Hepatocyte (in vitro differentiated cells): ENCODE measurements at regions not wholly inside any gene's neighbourhood (a gene's known extent, or its start where the extent isn't known, plus 50 kb on each side); places are given as distances from the start of the nearest gene placed in this dataset.
"Not testable (repeated sequence)": the region's sequence is repeated elsewhere in the genome, so short reads cannot be mapped to it uniquely, and the experiment has no call there.

Source experiments
- DNase-seq: peaks from one replicate; pipeline ENCODE4 v3.0.0-alpha.2; 2016; ENCODE audit warnings: low spot score
- H2AFZ ChIP-seq: fragments of 200-600 bp; sonication (generic); 2 replicates; pipeline ENCODE4 v1.6.0; 2016; ENCODE audit warnings: antibody characterized with exemption, mild to moderate bottlenecking
- H3K27ac ChIP-seq: fragments of 200-600 bp; sonication (generic); 2 replicates; pipeline ENCODE4 v1.5.1; 2016; ENCODE audit warnings: mild to moderate bottlenecking
- H3K27me3 ChIP-seq: fragments of 200-600 bp; sonication (generic); 2 replicates; pipeline ENCODE4 v1.6.1; 2016
- H3K36me3 ChIP-seq: fragments of 200-600 bp; sonication (generic); replicated peaks from 2 replicates; pipeline ENCODE4 v1.5.1; 2016; ENCODE audit warnings: low read depth; ENCODE audit not compliant: insufficient read depth
- H3K4me1 ChIP-seq: fragments of 200-600 bp; sonication (generic); 2 replicates; pipeline ENCODE4 v1.5.1; 2016; ENCODE audit warnings: mild to moderate bottlenecking, moderate library complexity; ENCODE audit not compliant: insufficient read depth
- H3K4me2 ChIP-seq: fragments of 200-600 bp; sonication (generic); 2 replicates; pipeline ENCODE4 v1.6.0; 2016
- H3K4me3 ChIP-seq: fragments of 200-600 bp; sonication (generic); 2 replicates; pipeline ENCODE4 v1.5.1; 2016; ENCODE audit warnings: mild to moderate bottlenecking
- H3K79me2 ChIP-seq: fragments of 200-600 bp; sonication (generic); 2 replicates; pipeline ENCODE4 v1.6.0; 2017; ENCODE audit warnings: mild to moderate bottlenecking
- H3K9me2 ChIP-seq: fragments of 200-600 bp; sonication (generic); replicated peaks from 2 replicates; pipeline ENCODE4 v1.6.0; 2017; ENCODE audit warnings: mild to moderate bottlenecking; ENCODE audit not compliant: insufficient read depth
- H3K9me3 ChIP-seq: fragments of 200-600 bp; sonication (generic); 2 replicates; pipeline ENCODE4 v1.5.1; 2016; ENCODE audit warnings: low read depth, mild to moderate bottlenecking
- H4K20me1 ChIP-seq: fragments of 200-600 bp; sonication (generic); 2 replicates; pipeline ENCODE4 v1.6.0; 2016; ENCODE audit warnings: mild to moderate bottlenecking; ENCODE audit not compliant: insufficient read depth, poor library complexity, severe bottlenecking
- CTCF ChIP-seq: fragments of 200-600 bp; sonication (generic); IDR thresholded peaks from 2 replicates; pipeline ENCODE4 v1.5.1; 2016; ENCODE audit warnings: antibody characterized with exemption, mild to moderate bottlenecking; ENCODE audit not compliant: poor library complexity
- EZH2 ChIP-seq: fragments of 200-600 bp; sonication (generic); IDR thresholded peaks from 2 replicates; pipeline ENCODE4 v1.6.1; 2016; ENCODE audit warnings: antibody characterized with exemption, mild to moderate bottlenecking, borderline replicate concordance
- EZH2phosphoT487 ChIP-seq: fragments of 200-600 bp; sonication (generic); IDR thresholded peaks from one replicate; pipeline ENCODE4 v1.6.1; 2018; ENCODE audit warnings: antibody characterized with exemption, mild to moderate bottlenecking, low read depth, moderate library complexity; ENCODE audit not compliant: unreplicated experiment, severe bottlenecking
- WGBS: methylation state at CpG from one replicate; pipeline ENCODE4 v1.1.6; 2016; ENCODE audit warnings: low lambda C conversion rate; ENCODE audit errors: missing lambda C conversion rate; 5-methylcytosine and 5-hydroxymethylcytosine counted together

GRCh38 chr2:60212181-60212945 lies 341.1 kb downstream of the BCL11A start:
- no peak overlapping the region for H3K4me3 ChIP-seq
- no peak overlapping the region for H3K4me2 ChIP-seq
- no peaks in the 10 kb centered on the region for H3K79me2 ChIP-seq
- TF ChIP-seq EZH2 (no peak), EZH2phosphoT487 (no peak)
- H2AFZ ChIP-seq: no peak overlapping the region
- H3K36me3 ChIP-seq: no peaks in the 10 kb centered on the region
- WGBS: 46% methylated on average over 3 of the region's 3 CpGs
- H3K27me3 ChIP-seq: no peaks in the 10 kb centered on the region
- peaks cover 18% of the 10 kb centered on the region for H3K4me1 ChIP-seq
- H3K9me3 ChIP-seq: no peaks in the 10 kb centered on the region
- H3K27ac ChIP-seq: no peak overlapping the region
- DNase-seq: no peak
- H3K9me2 ChIP-seq: no peaks in the 10 kb centered on the region
- no peaks in the 10 kb centered on the region for H4K20me1 ChIP-seq

- not testable (repeated sequence) for H3K79me2 ChIP-seq, DNase-seq, H4K20me1 ChIP-seq, H3K4me1 ChIP-seq, H3K27me3 ChIP-seq, H3K9me2 ChIP-seq, H3K36me3 ChIP-seq, H3K4me3 ChIP-seq, H2AFZ ChIP-seq, H3K27ac ChIP-seq, H3K4me2 ChIP-seq, H3K9me3 ChIP-seq
- WGBS: 96% methylated on average over 19 of the region's 19 CpGs
Observed at GRCh38 chr2:60189006-60189405, 364.4 kb downstream of the BCL11A start.

- H3K9me3 ChIP-seq: no peaks in the 10 kb centered on the region
- H4K20me1 ChIP-seq: no peaks in the 10 kb centered on the region
- no peaks in the 10 kb centered on the region for H3K27me3 ChIP-seq
- no peak overlapping the region for H2AFZ ChIP-seq
- H3K4me2 ChIP-seq: no peak overlapping the region
- DNase-seq: no peak
- no peaks in the 10 kb centered on the region for H3K79me2 ChIP-seq
- H3K27ac ChIP-seq: no peak overlapping the region
- TF ChIP-seq CTCF: no peak
- no peak for TF ChIP-seq EZH2
- no peak for TF ChIP-seq EZH2phosphoT487
- no peaks in the 10 kb centered on the region for H3K4me1 ChIP-seq
- H3K9me2 ChIP-seq: no peaks in the 10 kb centered on the region
- no peak overlapping the region for H3K4me3 ChIP-seq
- no peaks in the 10 kb centered on the region for H3K36me3 ChIP-seq
Observed at GRCh38 chr2:60175290-60175689, 378.2 kb downstream of the BCL11A start.

- WGBS: 84% methylated on average over 1 of the region's 1 CpG
- H3K9me3 ChIP-seq: no peaks in the 10 kb centered on the region
- no peaks in the 10 kb centered on the region for H3K4me1 ChIP-seq
- TF ChIP-seq CTCF: no peak
- TF ChIP-seq EZH2: no peak
- no peak for TF ChIP-seq EZH2phosphoT487
- no peaks in the 10 kb centered on the region for H3K9me2 ChIP-seq
- H3K79me2 ChIP-seq: no peaks in the 10 kb centered on the region
- H3K4me2 ChIP-seq: no peak overlapping the region
- H4K20me1 ChIP-seq: no peaks in the 10 kb centered on the region
- no peak overlapping the region for H3K4me3 ChIP-seq
- H3K36me3 ChIP-seq: no peaks in the 10 kb centered on the region
- H3K27ac ChIP-seq: no peak overlapping the region
- no peak overlapping the region for H2AFZ ChIP-seq
- no peak for DNase-seq
- no peaks in the 10 kb centered on the region for H3K27me3 ChIP-seq
Observed at GRCh38 chr2:60174146-60174545, 379.3 kb downstream of the BCL11A start.
